ENCODE measurements at regions not wholly inside any gene's neighbourhood (a gene's known extent, or its start where the extent isn't known, plus 50 kb on each side); places are given as distances from the start of the nearest gene placed in this dataset.

- TF ChIP-seq CTCF (IDR thresholded peaks at IDR 0.05; ENCODE audit: poor library complexity) (no peak), EZH2 (IDR thresholded peaks at IDR 0.05; ENCODE audit: borderline replicate concordance) (no peak)
These were observed 144.2 kb downstream of the AASDH start for GRCh38 chr4:56243107-56243506.
